Anterior cingulate cortex (tissue), 58 donors: ENCODE measurements at regions not wholly inside any gene's neighbourhood (a gene's known extent, or its start where the extent isn't known, plus 50 kb on each side); places are given as distances from the start of the nearest gene placed in this dataset.

Experiments
- DNase-seq, 58 donors: peaks; one replicate each; lab custom pipeline; 2025; lab: John Stamatoyannopoulos, UW

- no peak for DNase-seq
Measured at GRCh38 chr1:184141361-184141880, 89.9 kb downstream of the TSEN15 start.

- DNase-seq, result peak in 24 of 58 donors; percentile 7 to 82 (median 28)
Measured at GRCh38 chr1:184143449-184143848, 91.9 kb downstream of the TSEN15 start.

GRCh38 chr1:184145083-184145482 is 93.6 kb downstream of the TSEN15 start:
- peak in 3 of 58 donors; percentile 11 to 23 (median 21) for DNase-seq

- peak in 13 of 58 donors; percentile 6 to 60 (median 21) for DNase-seq
Measured at GRCh38 chr1:184146202-184146601, 94.7 kb downstream of the TSEN15 start.

GRCh38 chr1:184150776-184151531 is 99.4 kb downstream of the TSEN15 start:
- peak in 42 of 58 donors; percentile 11 to 86 (median 51) for DNase-seq

GRCh38 chr1:184152434-184152898 is 100.9 kb downstream of the TSEN15 start:
- DNase-seq, result peak in 2 of 58 donors; percentile 7 to 45

- peak in 1 of 58 donors; percentile 45 for DNase-seq
Measured at GRCh38 chr1:184152974-184153373, 101.4 kb downstream of the TSEN15 start.

- DNase-seq, result no peak
Measured at GRCh38 chr1:184153731-184154130, 102.2 kb downstream of the TSEN15 start.

GRCh38 chr1:184156521-184157393 is 105.2 kb downstream of the TSEN15 start:
- DNase-seq, result no peak

- no peak for DNase-seq
Measured at GRCh38 chr1:184157394-184157742, 105.8 kb downstream of the TSEN15 start.

GRCh38 chr1:184158896-184159681 is 107.6 kb downstream of the TSEN15 start:
- DNase-seq, result no peak

- DNase-seq, result no peak
Measured at GRCh38 chr1:184160236-184160635, 108.7 kb downstream of the TSEN15 start.

- DNase-seq, result no peak
Measured at GRCh38 chr1:184161071-184161698, 109.7 kb downstream of the TSEN15 start.

- no peak for DNase-seq
Measured at GRCh38 chr1:184162281-184162680, 110.8 kb downstream of the TSEN15 start.

- DNase-seq, result no peak
Measured at GRCh38 chr1:184163674-184164465, 112.3 kb downstream of the TSEN15 start.

- DNase-seq, result no peak
Measured at GRCh38 chr1:184164536-184164935, 113.0 kb downstream of the TSEN15 start.

- DNase-seq, result peak in 1 of 58 donors; percentile 13
Measured at GRCh38 chr1:184166485-184166884, 115.0 kb downstream of the TSEN15 start.

- no peak for DNase-seq
Measured at GRCh38 chr1:184167352-184167751, 115.8 kb downstream of the TSEN15 start.

- DNase-seq, result no peak
Measured at GRCh38 chr1:184170719-184171118, 119.2 kb downstream of the TSEN15 start.
